OCI-LY3 (cell line): ENCODE measurements at regions not wholly inside any gene's neighbourhood (a gene's known extent, or its start where the extent isn't known, plus 50 kb on each side); places are given as distances from the start of the nearest gene placed in this dataset.

Experiments used
- H2AFZ ChIP-seq: fragments of 200-600, 300-600 bp; shearing (Covaris generic); 2 replicates; pipeline ENCODE4 v1.6.0; 2014; ENCODE audit warnings: antibody characterized with exemption, low read depth, low read length
- H3K27ac ChIP-seq: fragments of 200-600, 300-600 bp; sonication (generic); 2 replicates; pipeline ENCODE4 v1.5.1; 2014; ENCODE audit warnings: mild to moderate bottlenecking, low read length, moderate library complexity, mixed read lengths
- H3K27me3 ChIP-seq: fragments of 200-600, 300-600 bp; sonication (generic); 2 replicates; pipeline ENCODE4 v1.6.1; 2014; ENCODE audit warnings: low read depth, low read length, mixed read lengths
- H3K36me3 ChIP-seq: fragments of 200-600, 300-600 bp; sonication (generic); replicated peaks from 2 replicates; pipeline ENCODE3; 2014; ENCODE audit warnings: low read depth, low read length, mixed read lengths
- H3K4me1 ChIP-seq: fragments of 300-600, 200-600 bp; sonication (generic); 2 replicates; pipeline ENCODE4 v1.6.1; 2014; ENCODE audit warnings: low read length, mixed read lengths
- H3K4me2 ChIP-seq: fragments of 200-600, 300-600 bp; sonication (generic); 2 replicates; pipeline ENCODE4 v1.6.1; 2014; ENCODE audit warnings: low read length, mixed read lengths
- H3K4me3 ChIP-seq: fragments of 300-600, 200-600 bp; sonication (generic); 2 replicates; pipeline ENCODE4 v1.5.1; 2014; ENCODE audit warnings: antibody characterized with exemption, mild to moderate bottlenecking, low read length, moderate library complexity
- H3K79me2 ChIP-seq: fragments of 300-600, 200-600 bp; shearing (Covaris generic); 2 replicates; pipeline ENCODE4 v1.6.1; 2014; ENCODE audit warnings: mild to moderate bottlenecking, low read length, mixed read lengths
- H3K9ac ChIP-seq: fragments of 300-600, 200-600 bp; shearing (Covaris generic); 2 replicates; pipeline ENCODE4 v1.6.0; 2014; ENCODE audit warnings: mild to moderate bottlenecking, low read length, moderate library complexity
- H3K9me3 ChIP-seq: fragments of 200-600, 300-600 bp; shearing (Covaris generic); 2 replicates; pipeline ENCODE4 v1.6.1; 2014; ENCODE audit warnings: low read length, mixed read lengths; ENCODE audit not compliant: insufficient read depth
- H4K20me1 ChIP-seq: fragments of 200-600, 300-600 bp; sonication (generic); 2 replicates; pipeline ENCODE4 v1.6.1; 2016; ENCODE audit warnings: low read length, mixed read lengths; ENCODE audit not compliant: insufficient read depth
- EZH2phosphoT487 ChIP-seq: fragments of 200-600 bp; shearing (Covaris generic); IDR thresholded peaks from 2 replicates; pipeline ENCODE4 v1.6.1; 2018; ENCODE audit warnings: antibody characterized with exemption, mixed run types, low read depth
- TF ChIP-seq, protein P1 (sequence below): fragments of 200-600, 300-600 bp; sonication (generic); IDR thresholded peaks from 2 replicates; pipeline ENCODE4 v1.5.1; 2014; ENCODE audit warnings: antibody characterized with exemption, low read length, low read depth

DNA sequence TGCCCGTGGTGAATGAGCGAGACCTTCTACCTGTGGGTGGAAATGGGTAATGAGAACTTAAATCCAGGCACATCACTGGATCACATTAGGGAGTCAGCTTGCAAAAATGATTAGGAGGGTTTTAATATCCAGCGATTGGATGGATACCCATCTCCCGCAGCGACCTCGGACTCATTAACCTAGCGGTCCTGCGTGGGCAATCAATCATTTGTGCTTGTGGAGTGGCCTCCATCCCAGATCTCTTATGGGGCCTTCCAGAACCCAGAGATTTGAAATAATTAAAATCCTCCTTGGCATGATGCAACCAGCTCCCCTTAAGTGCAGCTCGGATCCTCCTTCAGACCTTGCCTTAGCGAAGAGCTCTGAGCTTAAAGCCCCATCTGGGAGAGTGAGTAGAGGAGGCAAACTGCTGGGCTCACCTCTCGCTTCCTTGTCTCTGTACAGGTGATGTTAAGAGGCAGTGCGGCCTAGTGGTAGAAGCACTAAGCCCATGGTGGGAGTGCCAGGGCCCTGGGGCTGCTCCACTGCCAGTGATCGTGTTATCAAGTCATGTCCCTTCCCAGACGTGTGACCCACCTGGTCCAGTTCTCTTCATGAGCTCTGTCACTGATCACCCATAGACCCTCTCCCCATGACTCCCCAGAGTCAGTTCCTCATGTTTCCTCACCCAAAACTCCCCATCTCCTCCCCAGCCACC lies 285.2 kb upstream of the TLE3 start:
- Histone ChIP-seq H3K27ac (no peak overlapping the region), H3K9ac (no peak overlapping the region; the same call in 1 of the 2 replicates), H3K9me3 (peaks cover 6% of the 10 kb centered on the region; the same call in 1 of the 2 replicates), H3K4me1 (peaks cover 51% of the 10 kb centered on the region), H3K4me2 (no peak overlapping the region), H3K79me2 (no peaks in the 10 kb centered on the region), H3K4me3 (no peak overlapping the region), H4K20me1 (no peaks in the 10 kb centered on the region), H3K27me3 (no peaks in the 10 kb centered on the region), H3K36me3 (peaks cover 6% of the 10 kb centered on the region), H2AFZ (0 out of 2 replicates have a peak overlapping the region, but pooled peaks have one; percentile 6)
- TF ChIP-seq EZH2phosphoT487, result no peak
- TF ChIP-seq, protein P1, sequence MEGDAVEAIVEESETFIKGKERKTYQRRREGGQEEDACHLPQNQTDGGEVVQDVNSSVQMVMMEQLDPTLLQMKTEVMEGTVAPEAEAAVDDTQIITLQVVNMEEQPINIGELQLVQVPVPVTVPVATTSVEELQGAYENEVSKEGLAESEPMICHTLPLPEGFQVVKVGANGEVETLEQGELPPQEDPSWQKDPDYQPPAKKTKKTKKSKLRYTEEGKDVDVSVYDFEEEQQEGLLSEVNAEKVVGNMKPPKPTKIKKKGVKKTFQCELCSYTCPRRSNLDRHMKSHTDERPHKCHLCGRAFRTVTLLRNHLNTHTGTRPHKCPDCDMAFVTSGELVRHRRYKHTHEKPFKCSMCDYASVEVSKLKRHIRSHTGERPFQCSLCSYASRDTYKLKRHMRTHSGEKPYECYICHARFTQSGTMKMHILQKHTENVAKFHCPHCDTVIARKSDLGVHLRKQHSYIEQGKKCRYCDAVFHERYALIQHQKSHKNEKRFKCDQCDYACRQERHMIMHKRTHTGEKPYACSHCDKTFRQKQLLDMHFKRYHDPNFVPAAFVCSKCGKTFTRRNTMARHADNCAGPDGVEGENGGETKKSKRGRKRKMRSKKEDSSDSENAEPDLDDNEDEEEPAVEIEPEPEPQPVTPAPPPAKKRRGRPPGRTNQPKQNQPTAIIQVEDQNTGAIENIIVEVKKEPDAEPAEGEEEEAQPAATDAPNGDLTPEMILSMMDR, result no peak

DNA sequence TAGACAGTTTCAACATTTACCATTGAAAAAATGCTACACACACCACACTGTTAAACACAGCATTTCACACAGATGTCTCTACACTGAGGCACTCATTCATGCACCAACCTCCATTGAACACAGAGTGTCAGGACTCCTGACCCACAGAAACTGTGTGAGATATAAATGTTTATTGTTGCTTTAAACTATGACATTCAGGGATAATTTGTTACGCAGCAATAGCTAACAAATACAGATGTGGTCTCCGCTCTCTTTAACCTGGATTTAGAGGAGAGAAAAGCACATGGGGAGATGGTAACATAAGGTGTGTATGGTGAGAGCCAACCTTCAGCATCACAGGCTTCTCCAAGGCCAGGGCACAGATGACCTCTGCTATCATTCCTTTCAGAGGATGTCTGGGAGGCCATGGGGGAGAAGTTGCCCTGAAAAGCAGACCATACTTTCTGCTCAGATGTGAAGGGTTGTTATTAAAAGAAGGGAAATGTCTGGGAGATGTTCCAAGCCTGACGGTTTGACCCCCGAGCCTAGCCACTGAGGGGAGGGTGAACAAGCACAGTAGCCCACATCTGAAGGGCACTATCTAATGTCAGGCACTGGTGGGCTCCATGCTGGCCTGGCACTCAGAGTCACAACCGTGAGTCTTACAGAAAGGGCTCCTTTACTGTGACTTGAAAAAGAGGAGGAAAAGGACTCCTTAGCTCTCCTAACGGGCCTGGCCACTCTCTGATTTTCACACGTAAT lies 284.5 kb upstream of the TLE3 start:
- H3K9me3 ChIP-seq, result peaks cover 6% of the 10 kb centered on the region; the same call in 1 of the 2 replicates
- H3K27me3 ChIP-seq, result no peaks in the 10 kb centered on the region
- H3K9ac ChIP-seq, result no peak overlapping the region
- H3K4me2 ChIP-seq, result no peak overlapping the region
- peaks cover 45% of the 10 kb centered on the region for H3K4me1 ChIP-seq
- no peak for TF ChIP-seq EZH2phosphoT487
- no peaks in the 10 kb centered on the region for H3K79me2 ChIP-seq
- no peak overlapping the region for H3K4me3 ChIP-seq
- no peaks in the 10 kb centered on the region for H4K20me1 ChIP-seq
- H3K27ac ChIP-seq, result no peak overlapping the region
- no peak overlapping the region for H2AFZ ChIP-seq
- peaks cover 6% of the 10 kb centered on the region for H3K36me3 ChIP-seq

DNA sequence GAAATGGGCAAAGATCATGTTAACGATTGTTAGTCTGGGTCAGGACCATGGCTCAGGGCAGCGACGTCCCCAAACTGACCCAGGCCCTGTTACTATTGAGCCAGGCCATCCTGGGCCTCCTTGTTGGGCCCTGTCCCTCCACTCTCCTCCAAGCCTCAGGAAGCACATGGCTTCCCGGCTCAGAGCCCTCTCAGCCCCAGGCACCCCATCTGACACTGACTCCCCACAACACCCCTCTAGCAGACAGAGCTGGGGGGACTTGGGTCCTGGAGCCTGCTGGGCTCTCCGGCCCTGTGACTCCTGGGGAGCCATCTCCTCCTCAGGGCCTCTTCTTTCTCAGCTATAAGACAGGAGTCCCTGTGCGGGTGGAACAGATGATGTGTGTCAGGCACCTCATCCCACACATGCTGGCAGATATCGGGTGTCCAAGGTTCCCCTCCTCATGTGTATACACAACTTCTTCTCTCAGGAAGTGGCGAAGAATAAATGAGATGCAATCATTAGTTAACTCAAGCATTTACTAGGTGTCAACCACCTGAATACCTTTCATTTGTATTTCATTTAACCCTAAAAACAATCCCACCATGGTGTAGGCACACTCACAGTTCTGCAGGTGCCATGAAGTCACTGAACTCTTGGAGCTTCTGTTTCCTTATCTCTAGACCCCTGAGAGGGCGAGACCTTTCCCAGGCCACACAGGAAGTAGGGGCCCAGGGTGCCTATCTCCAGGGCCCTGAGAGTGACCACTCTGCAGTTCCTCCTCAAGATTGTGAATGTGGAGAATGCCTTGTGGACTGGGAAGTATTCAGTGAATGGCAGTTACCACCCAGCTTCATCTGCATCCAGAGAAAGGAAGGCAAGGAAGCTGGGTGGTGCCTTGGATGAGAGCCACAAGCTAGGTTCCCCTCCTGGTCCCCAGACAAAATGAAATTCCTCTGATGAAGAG lies 282.5 kb upstream of the TLE3 start:
- Histone ChIP-seq H4K20me1 (no peaks in the 10 kb centered on the region), H3K4me2 (no peak overlapping the region), H3K27ac (no peak overlapping the region), H3K9me3 (peaks cover 6% of the 10 kb centered on the region; the same call in 1 of the 2 replicates), H3K79me2 (no peaks in the 10 kb centered on the region), H3K4me3 (no peak overlapping the region), H3K36me3 (peaks cover 6% of the 10 kb centered on the region), H3K27me3 (peaks cover 11% of the 10 kb centered on the region), H2AFZ (no peak overlapping the region), H3K4me1 (peaks cover 40% of the 10 kb centered on the region), H3K9ac (no peak overlapping the region)
- TF ChIP-seq EZH2phosphoT487, result no peak
- TF ChIP-seq, protein P1, result no peak

DNA sequence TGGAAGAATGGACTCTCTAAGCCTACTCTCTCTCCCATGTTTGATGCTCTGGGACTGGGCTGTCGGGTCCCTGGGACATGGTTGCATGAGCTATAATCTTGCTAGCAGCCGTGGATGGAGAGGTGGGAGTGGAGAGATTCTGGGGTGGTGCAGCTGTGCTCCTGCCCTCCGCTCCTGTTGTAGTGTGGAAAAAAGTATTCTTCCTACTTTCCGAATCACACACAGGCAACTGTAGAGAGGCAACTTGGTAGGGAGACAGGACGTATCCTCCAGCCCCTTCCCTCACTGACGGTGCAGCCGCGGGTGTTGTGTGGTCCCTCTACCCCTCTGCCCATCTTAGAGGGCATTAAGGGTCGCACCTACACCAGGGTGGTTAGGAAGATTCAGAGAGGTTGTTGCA lies 281.4 kb upstream of the TLE3 start:
- Histone ChIP-seq H3K9me3 (peaks cover 6% of the 10 kb centered on the region; the same call in 1 of the 2 replicates), H3K4me1 (peaks cover 35% of the 10 kb centered on the region), H2AFZ (no peak overlapping the region), H4K20me1 (no peaks in the 10 kb centered on the region), H3K4me2 (no peak overlapping the region), H3K36me3 (peaks cover 6% of the 10 kb centered on the region), H3K27me3 (peaks cover 13% of the 10 kb centered on the region), H3K79me2 (no peaks in the 10 kb centered on the region), H3K9ac (no peak overlapping the region), H3K4me3 (no peak overlapping the region), H3K27ac (no peak overlapping the region)
- TF ChIP-seq, protein P1, result no peak
- no peak for TF ChIP-seq EZH2phosphoT487
